H1 (cell line): ENCODE measurements at regions not wholly inside any gene's neighbourhood (a gene's known extent, or its start where the extent isn't known, plus 50 kb on each side); places are given as distances from the start of the nearest gene placed in this dataset.

Source experiments
- CTCF ChIA-PET: fragments of 300-600 bp; sonication (Branson Sonifier 250); formaldehyde crosslinking; loops from one replicate; lab custom pipeline; 2021; ENCODE audit not compliant: partially characterized antibody; lab: Charles Lee
- POLR2A ChIA-PET: fragments of 300-600 bp; sonication (Branson Sonifier 250); formaldehyde crosslinking; loops from one replicate; lab custom pipeline; 2021; ENCODE audit warnings: inconsistent platforms; ENCODE audit not compliant: partially characterized antibody; lab: Charles Lee
- DNase-seq, 2 experiments: peaks; one replicate each; pipeline versions ENCODE4 v3.0.0 to v3.0.0-alpha.2; 2010 to 2022; ENCODE audit warnings: low spot score in 2 of 2, low read depth in 1 of 2, mixed read lengths in 1 of 2
- FAIRE-seq: peaks from 2 replicates; lab custom pipeline; 2011; peaks lifted over from hg19 to GRCh38; lab: Jason Lieb, UNC
- H2AFZ ChIP-seq: 2 replicates; pipeline ENCODE4 v1.8.1; 2012; ENCODE audit warnings: low read length, inconsistent platforms
- H2AK5ac ChIP-seq: 2 replicates; pipeline ENCODE4 v1.6.1; 2013; ENCODE audit warnings: low read depth, low read length
- H2BK120ac ChIP-seq: replicated peaks from 2 replicates; pipeline ENCODE3; 2013; ENCODE audit warnings: low read depth, low read length, inconsistent platforms
- H2BK12ac ChIP-seq: 2 replicates; pipeline ENCODE4 v1.6.1; 2013; ENCODE audit warnings: low read depth, low read length
- H2BK15ac ChIP-seq: 2 replicates; pipeline ENCODE4 v1.6.1; 2013; ENCODE audit warnings: low read length
- H2BK20ac ChIP-seq: 2 replicates; pipeline ENCODE4 v1.6.1; 2013; ENCODE audit warnings: low read length
- H2BK5ac ChIP-seq: 2 replicates; pipeline ENCODE4 v1.6.1; 2013; ENCODE audit warnings: low read depth, low read length
- H3K14ac ChIP-seq: 2 replicates; pipeline ENCODE4 v1.6.1; 2013; ENCODE audit warnings: inconsistent platforms; ENCODE audit not compliant: insufficient read length
- H3K18ac ChIP-seq: 2 replicates; pipeline ENCODE4 v1.6.1; 2013; ENCODE audit warnings: low read length; ENCODE audit errors: extremely low read depth
- H3K23ac ChIP-seq: 2 replicates; pipeline ENCODE4 v1.6.1; 2013; ENCODE audit warnings: inconsistent platforms; ENCODE audit not compliant: insufficient read length
- H3K23me2 ChIP-seq: 2 replicates; pipeline ENCODE4 v1.6.1; 2013; ENCODE audit warnings: low read depth, low read length
- H3K27ac ChIP-seq: 2 replicates; pipeline ENCODE4 v1.6.1; 2011; ENCODE audit warnings: low read depth, low read length, inconsistent platforms
- H3K27me3 ChIP-seq, 4 experiments: replicated peaks in 1 of 4; 1 replicate in 1 of 4; 2 replicates in 3 of 4; pipeline versions ENCODE4 v1.6.1 to v1.8.1; 2011 to 2013; ENCODE audit warnings: low read length in 3 of 4, mild to moderate bottlenecking in 3 of 4, inconsistent platforms in 2 of 4, mixed read lengths in 2 of 4, moderate library complexity in 1 of 4; ENCODE audit not compliant: control insufficient read depth in 3 of 4, insufficient read depth in 3 of 4; ENCODE audit errors: extremely low read depth in 1 of 4
- H3K36me3 ChIP-seq, 4 experiments: 2 replicates each; pipeline versions ENCODE4 v1.6.1 to v1.8.1; 2011 to 2013; ENCODE audit warnings: mild to moderate bottlenecking in 4 of 4, low read length in 3 of 4, moderate library complexity in 2 of 4, control low read depth in 1 of 4, inconsistent platforms in 1 of 4; ENCODE audit not compliant: insufficient read depth in 4 of 4, control insufficient read depth in 2 of 4
- H3K4ac ChIP-seq: replicated peaks from 2 replicates; pipeline ENCODE3; 2013; ENCODE audit warnings: low read length, low read depth, mixed read lengths, inconsistent platforms; ENCODE audit not compliant: insufficient read length
- H3K4me1 ChIP-seq, 4 experiments: replicated peaks in 1 of 4; 1 replicate in 1 of 4; 2 replicates in 3 of 4; pipeline versions ENCODE4 v1.6.1 to v1.8.1; 2011 to 2013; ENCODE audit warnings: low read length in 3 of 4, inconsistent platforms in 2 of 4, mixed read lengths in 1 of 4; ENCODE audit not compliant: insufficient read depth in 4 of 4, control insufficient read depth in 3 of 4
- H3K4me2 ChIP-seq, 2 experiments: 2 replicates each; pipeline versions ENCODE4 v1.6.1 to v1.8.1; 2011 to 2013; ENCODE audit warnings: low read depth in 2 of 2, low read length in 2 of 2, control low read depth in 1 of 2, inconsistent platforms in 1 of 2, mild to moderate bottlenecking in 1 of 2; ENCODE audit not compliant: insufficient read depth in 1 of 2
- H3K4me3 ChIP-seq, 4 experiments: fragments of 200-600, 300-600 bp in 1 of 4; sonication (generic), shearing (Covaris generic), sonication (Bioruptor Twin) in 1 of 4; 2 replicates each; pipeline versions ENCODE4 v1.5.1 to v1.8.1; 2011 to 2016; ENCODE audit warnings: low read length in 4 of 4, low read depth in 3 of 4, control low read depth in 2 of 4, inconsistent platforms in 2 of 4, mild to moderate bottlenecking in 2 of 4, mixed read lengths in 1 of 4, moderate library complexity in 1 of 4; ENCODE audit not compliant: insufficient read depth in 2 of 4; ENCODE audit errors: extremely low read depth in 1 of 4
- H3K56ac ChIP-seq: replicated peaks from 2 replicates; pipeline ENCODE3; 2013; ENCODE audit warnings: low read depth, mild to moderate bottlenecking, mixed read lengths, low read length, inconsistent platforms; ENCODE audit not compliant: insufficient read length
- H3K79me1 ChIP-seq: 2 replicates; pipeline ENCODE4 v1.6.1; 2013; ENCODE audit warnings: low read depth, low read length, control low read depth
- H3K79me2 ChIP-seq, 2 experiments: 2 replicates each; pipeline versions ENCODE4 v1.6.1 to v1.8.1; 2012 to 2013; ENCODE audit warnings: low read length in 2 of 2, mild to moderate bottlenecking in 2 of 2, inconsistent platforms in 1 of 2; ENCODE audit not compliant: insufficient read depth in 2 of 2, control insufficient read depth in 1 of 2
- H3K9ac ChIP-seq, 4 experiments: replicated peaks in 1 of 4; 1 replicate in 1 of 4; 2 replicates in 3 of 4; pipeline versions ENCODE4 v1.6.1 to v1.8.1; 2011 to 2013; ENCODE audit warnings: low read depth in 3 of 4, low read length in 3 of 4, control low read depth in 2 of 4, mild to moderate bottlenecking in 2 of 4, moderate library complexity in 2 of 4, inconsistent platforms in 1 of 4; ENCODE audit errors: extremely low read depth in 1 of 4
- H3K9me3 ChIP-seq, 2 experiments: 2 replicates each; pipeline versions ENCODE4 v1.6.1 to v1.8.1; 2012 to 2013; ENCODE audit warnings: mild to moderate bottlenecking in 2 of 2, moderate library complexity in 2 of 2, control low read depth in 1 of 2, inconsistent platforms in 1 of 2, low read depth in 1 of 2, low read length in 1 of 2, mixed read lengths in 1 of 2; ENCODE audit not compliant: insufficient read depth in 2 of 2
- H4K20me1 ChIP-seq, 2 experiments: replicated peaks in 1 of 2; 2 replicates each; pipeline versions ENCODE3 to v1.8.1; 2011 to 2013; ENCODE audit warnings: inconsistent platforms in 2 of 2, low read length in 2 of 2, mild to moderate bottlenecking in 1 of 2; ENCODE audit not compliant: insufficient read depth in 2 of 2, control insufficient read depth in 1 of 2
- H4K5ac ChIP-seq: 2 replicates; pipeline ENCODE4 v1.6.1; 2013; ENCODE audit warnings: low read length, low read depth, mixed read lengths, inconsistent platforms; ENCODE audit not compliant: insufficient read length
- H4K8ac ChIP-seq: 2 replicates; pipeline ENCODE4 v1.8.0; 2013; ENCODE audit warnings: mild to moderate bottlenecking, moderate library complexity, low read length, inconsistent platforms; ENCODE audit not compliant: insufficient read depth; ENCODE audit errors: extremely low read depth
- H4K91ac ChIP-seq: replicated peaks from 2 replicates; pipeline ENCODE3; 2013; ENCODE audit warnings: low read length, mixed read lengths, inconsistent platforms; ENCODE audit not compliant: insufficient read length
- CHD1 ChIP-seq: IDR thresholded peaks from 2 replicates; pipeline ENCODE4 v1.6.1; 2012; ENCODE audit warnings: low read depth, low read length, improper control_type of control experiment
- CHD2 ChIP-seq: IDR thresholded peaks from 2 replicates; pipeline ENCODE4 v1.6.1; 2012; ENCODE audit warnings: low read length, improper control_type of control experiment
- CREB1 ChIP-seq: IDR thresholded peaks from 2 replicates; pipeline ENCODE4 v1.6.1; 2012; ENCODE audit warnings: inconsistent platforms
- EGR1 ChIP-seq: IDR thresholded peaks from 2 replicates; pipeline ENCODE4 v1.6.1; 2011; ENCODE audit warnings: low read depth, low read length, borderline replicate concordance
- EP300 ChIP-seq, 2 experiments: IDR thresholded peaks; 1 replicate in 1 of 2; 2 replicates in 1 of 2; pipeline ENCODE4 v1.6.1; 2011 to 2012; ENCODE audit warnings: low read depth in 2 of 2, low read length in 2 of 2, mild to moderate bottlenecking in 2 of 2, borderline replicate concordance in 1 of 2, inconsistent platforms in 1 of 2, moderate library complexity in 1 of 2
- EZH2 ChIP-seq: fragments of 200-600 bp; sonication (generic); IDR thresholded peaks from 2 replicates; pipeline ENCODE4 v1.7.1; 2012; ENCODE audit warnings: low read depth, mild to moderate bottlenecking, moderate library complexity, low read length, inconsistent platforms; ENCODE audit not compliant: severe bottlenecking
- FOSL1 ChIP-seq: IDR thresholded peaks from 2 replicates; pipeline ENCODE4 v1.6.1; 2011; ENCODE audit warnings: mild to moderate bottlenecking, low read depth, low read length, moderate library complexity; ENCODE audit not compliant: insufficient read depth
- KDM5A ChIP-seq: fragments of 200-600 bp; IDR thresholded peaks from 2 replicates; pipeline ENCODE4 v1.7.1; 2012; ENCODE audit warnings: mild to moderate bottlenecking, low read length, inconsistent platforms, mixed read lengths
- POLR2AphosphoS5 ChIP-seq: IDR thresholded peaks from 2 replicates; pipeline ENCODE4 v1.6.1; 2011; ENCODE audit warnings: low read depth, low read length
- RBBP5 ChIP-seq: IDR thresholded peaks from 2 replicates; pipeline ENCODE4 v1.7.1; 2012; ENCODE audit warnings: low read depth, mild to moderate bottlenecking, inconsistent platforms, low read length, moderate library complexity, borderline replicate concordance
- RXRA ChIP-seq: IDR thresholded peaks from 2 replicates; pipeline ENCODE4 v1.6.1; 2011; ENCODE audit warnings: low read depth, mild to moderate bottlenecking, low read length, moderate library complexity; ENCODE audit not compliant: insufficient read depth
- SAP30 ChIP-seq: fragments of 300-600 bp; sonication (generic); IDR thresholded peaks from 2 replicates; pipeline ENCODE4 v1.7.1; 2012; ENCODE audit warnings: low read length, moderate library complexity, mild to moderate bottlenecking, inconsistent platforms; ENCODE audit not compliant: insufficient read depth, insufficient replicate concordance
- SIRT6 ChIP-seq: IDR thresholded peaks from one replicate; pipeline ENCODE4 v1.7.1; 2012; ENCODE audit warnings: low read length, inconsistent platforms
- SP1 ChIP-seq: IDR thresholded peaks from 2 replicates; pipeline ENCODE4 v1.6.1; 2011; ENCODE audit warnings: low read depth, low read length
- SP2 ChIP-seq: IDR thresholded peaks from 2 replicates; pipeline ENCODE4 v1.6.1; 2012; ENCODE audit warnings: mild to moderate bottlenecking, low read length, inconsistent platforms
- TEAD4 ChIP-seq: IDR thresholded peaks from 2 replicates; pipeline ENCODE4 v1.6.1; 2012; ENCODE audit warnings: low read depth, low read length, inconsistent platforms, mixed read lengths
- WGBS, 2 experiments: shearing (Covaris generic) in 1 of 2; methylation state at CpG; one replicate each; pipeline versions ENCODE4 v1.1.6 to v1.1.7; 2013 to 2015; ENCODE audit warnings: low lambda C conversion rate in 2 of 2, mixed read lengths in 2 of 2, inconsistent platforms in 1 of 2, low coverage in 1 of 2, missing lambda C conversion rate in 1 of 2; ENCODE audit not compliant: insufficient replicate concordance in 2 of 2, insufficient coverage in 1 of 2, insufficient read length in 1 of 2; ENCODE audit errors: extremely low coverage in 1 of 2, missing lambda C conversion rate in 1 of 2; 5-methylcytosine and 5-hydroxymethylcytosine counted together

GRCh38 chr3:98952404-98952803 lies 50.9 kb upstream of the DCBLD2 start:
- H3K14ac ChIP-seq, result no peak overlapping the region
- H4K91ac ChIP-seq, result no peak overlapping the region
- no peaks in the 10 kb centered on the region for H3K9me3 ChIP-seq
- H3K27me3 ChIP-seq, result no peaks in the 10 kb centered on the region
- H3K4me2 ChIP-seq, result no peak overlapping the region
- no peak overlapping the region for H4K8ac ChIP-seq
- H3K4ac ChIP-seq, result no peak overlapping the region
- no peak overlapping the region for H3K18ac ChIP-seq
- H3K56ac ChIP-seq, result no peak overlapping the region
- H3K4me1 ChIP-seq, result no peaks in the 10 kb centered on the region
- H2BK12ac ChIP-seq, result no peak overlapping the region
- no peak overlapping the region for H2AK5ac ChIP-seq
- no peak overlapping the region for H2BK5ac ChIP-seq
- DNase-seq (no peak), FAIRE-seq (no peak)
- no peak overlapping the region for H2BK20ac ChIP-seq
- no peaks in the 10 kb centered on the region; the same call in 1 of the 2 replicates for H3K23me2 ChIP-seq
- no peaks in the 10 kb centered on the region for H3K79me1 ChIP-seq
- H4K5ac ChIP-seq, result no peak overlapping the region
- TF ChIP-seq SAP30 (no peak), FOSL1 (no peak), RBBP5 (no peak), EGR1 (no peak), CHD1 (no peak), KDM5A (no peak), CREB1 (no peak), POLR2AphosphoS5 (no peak), TEAD4 (no peak), SP2 (no peak), EZH2 (no peak), SIRT6 (no peak), RXRA (no peak), EP300 (IDR thresholded peaks at IDR 0.05; ENCODE audit: borderline replicate concordance in 1 of 2, low read depth in 2 of 2, low read length in 2 of 2) (no peak), SP1 (no peak), CHD2 (no peak)
- H3K36me3 ChIP-seq, result no peaks in the 10 kb centered on the region
- ChIA-PET POLR2A (no interaction called here), CTCF (interaction anchor here (0.7 to 1.6 kb wide), 4 partner anchors 22 to 139 kb away, joined by 3 to 8 read pairs (median 4); no protein-coding TSS in a partner anchor)
- 0 out of 2 replicates have a peak overlapping the region, but pooled peaks have one; percentile 38 for H2AFZ ChIP-seq
- H2BK15ac ChIP-seq, result no peak overlapping the region
- H3K23ac ChIP-seq, result no peak overlapping the region
- no peak overlapping the region for H3K27ac ChIP-seq
- 93% methylated on average over 1 of the region's 1 CpG; no CpG with 5 or more reads in 1 of the 2 experiments for WGBS, 2 experiments
- no peak overlapping the region for H3K4me3 ChIP-seq
- H2BK120ac ChIP-seq, result no peak overlapping the region
- no peaks in the 10 kb centered on the region for H3K79me2 ChIP-seq
- H3K9ac ChIP-seq, result no peak overlapping the region
- no peaks in the 10 kb centered on the region for H4K20me1 ChIP-seq
